OCI-LY7 (cell line): ENCODE measurements at regions not wholly inside any gene's neighbourhood (a gene's known extent, or its start where the extent isn't known, plus 50 kb on each side); places are given as distances from the start of the nearest gene placed in this dataset.
"Not testable (repeated sequence)": the region's sequence is repeated elsewhere in the genome, so short reads cannot be mapped to it uniquely, and the experiment has no call there.

ENCODE experiments used
- BruUV-seq: library from RNA; stranded (reverse); fragments of 400-500 nt; replicated peaks from 2 replicates; lab custom pipeline; 2021; lab: Mats Ljungman, UMichigan
- CTCF ChIA-PET: fragments of 300-600 bp; sonication (Branson Sonifier 250); formaldehyde crosslinking; loops from one replicate; lab custom pipeline; 2022; ENCODE audit warnings: antibody characterized with exemption; ENCODE audit not compliant: unreplicated experiment; lab: Charles Lee
- POLR2A ChIA-PET: fragments of 300-600 bp; sonication (Branson Sonifier 250); formaldehyde crosslinking; loops from one replicate; lab custom pipeline; 2022; ENCODE audit warnings: antibody characterized with exemption; lab: Charles Lee
- DNase-seq: peaks from one replicate; pipeline ENCODE4 v3.0.0-alpha.2; 2015; ENCODE audit warnings: low spot score
- H2AFZ ChIP-seq: fragments of 200-600 bp; sonication (generic), shearing (Covaris generic); 2 replicates; pipeline ENCODE4 v1.6.1; 2014; ENCODE audit warnings: mild to moderate bottlenecking, antibody characterized with exemption, low read length, moderate library complexity
- H3K27ac ChIP-seq: fragments of 200-600 bp; sonication (generic); 2 replicates; pipeline ENCODE4 v1.5.1; 2014; ENCODE audit warnings: mixed run types, low read depth, mild to moderate bottlenecking, moderate library complexity, low read length, inconsistent platforms; ENCODE audit not compliant: poor library complexity, severe bottlenecking
- H3K36me3 ChIP-seq: fragments of 200-600 bp; sonication (generic); 2 replicates; pipeline ENCODE4 v1.6.1; 2014; ENCODE audit warnings: mild to moderate bottlenecking, antibody characterized with exemption, low read length, moderate library complexity, mixed read lengths; ENCODE audit not compliant: insufficient read depth
- H3K4me1 ChIP-seq: fragments of 200-600 bp; sonication (generic); 2 replicates; pipeline ENCODE4 v1.5.1; 2014; ENCODE audit warnings: mild to moderate bottlenecking, low read length; ENCODE audit not compliant: insufficient read depth, poor library complexity, severe bottlenecking
- H3K4me2 ChIP-seq: fragments of 200-600 bp; sonication (generic); 2 replicates; pipeline ENCODE4 v1.6.1; 2014; ENCODE audit warnings: mild to moderate bottlenecking, low read length
- H3K4me3 ChIP-seq: fragments of 200-600 bp; sonication (generic); 2 replicates; pipeline ENCODE4 v1.5.1; 2014; ENCODE audit warnings: mild to moderate bottlenecking, low read depth, low read length; ENCODE audit not compliant: poor library complexity, severe bottlenecking
- H3K79me2 ChIP-seq: fragments of 200-600 bp; sonication (generic); 2 replicates; pipeline ENCODE4 v1.6.1; 2016; ENCODE audit warnings: low read depth, mild to moderate bottlenecking, low read length, moderate library complexity, mixed read lengths; ENCODE audit not compliant: insufficient read depth
- H3K9me2 ChIP-seq: fragments of 200-600 bp; sonication (generic); 2 replicates; pipeline ENCODE4 v1.6.1; 2016; ENCODE audit warnings: mild to moderate bottlenecking, low read length, mixed read lengths; ENCODE audit not compliant: insufficient read depth
- H3K9me3 ChIP-seq: fragments of 200-600 bp; sonication (generic); 2 replicates; pipeline ENCODE4 v1.6.1; 2014; ENCODE audit warnings: mild to moderate bottlenecking, mixed run types, low read length, mixed read lengths
- H4K20me1 ChIP-seq: fragments of 200-600 bp; sonication (generic); 2 replicates; pipeline ENCODE4 v1.6.1; 2014; ENCODE audit warnings: mild to moderate bottlenecking, antibody characterized with exemption, low read length, moderate library complexity, mixed read lengths; ENCODE audit not compliant: insufficient read depth
- CTCF ChIP-seq: fragments of 200-600 bp; sonication (generic); conservative IDR thresholded peaks from 2 replicates; pipeline ENCODE4 v1.5.1; 2014; ENCODE audit warnings: mild to moderate bottlenecking, antibody characterized with exemption, low read length, moderate library complexity, mixed read lengths
- EZH2phosphoT487 ChIP-seq: fragments of 200-600 bp; sonication (generic); IDR thresholded peaks from 2 replicates; pipeline ENCODE4 v1.6.1; 2018; ENCODE audit warnings: low read depth, borderline replicate concordance, mild to moderate bottlenecking, mixed run types, antibody characterized with exemption, low read length, moderate library complexity, mixed read lengths
- intact Hi-C: fragments of 100-400 bp; cut with micrococcal nuclease; formaldehyde crosslinking; loops from one replicate; pipeline ENCODE4 v1.10.0; 2022; ENCODE audit not compliant: unreplicated experiment

DNA sequence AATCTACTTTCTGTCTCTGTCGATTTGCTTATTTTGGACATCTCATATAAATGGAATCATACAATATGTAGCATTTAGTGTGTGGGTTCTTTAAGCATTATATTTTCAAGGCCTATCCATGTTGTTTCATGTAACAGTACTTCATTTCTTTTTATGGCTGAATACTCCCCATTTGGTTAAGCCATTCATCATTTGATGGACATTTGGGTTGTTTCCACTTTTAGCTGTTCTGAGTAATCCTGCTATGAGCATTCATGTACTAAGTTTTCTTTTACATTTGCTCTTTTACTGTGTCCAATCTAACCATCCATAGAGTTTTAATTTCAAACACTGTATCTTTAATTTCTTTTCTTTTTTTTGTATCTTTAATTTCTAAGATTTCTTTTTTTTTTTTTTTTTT is 55.6 kb upstream of the SPTBN2 start:
- Histone ChIP-seq H3K9me3 (no peaks in the 10 kb centered on the region), H4K20me1 (no peaks in the 10 kb centered on the region), H3K27ac (no peak overlapping the region), H3K4me3 (no peak overlapping the region), H3K4me1 (no peaks in the 10 kb centered on the region), H3K36me3 (peaks cover 21% of the 10 kb centered on the region), H3K9me2 (no peaks in the 10 kb centered on the region), H2AFZ (no peak overlapping the region), H3K4me2 (no peak overlapping the region), H3K79me2 (no peaks in the 10 kb centered on the region)
- intact Hi-C loops, result no loop called here
- TF ChIP-seq EZH2phosphoT487, result no peak
- no peak for TF ChIP-seq CTCF
- ChIA-PET POLR2A (interaction anchor here (0.7 kb wide), 1 partner anchor 83 kb away, joined by 4 read pairs; no protein-coding TSS in a partner anchor), CTCF (no interaction called here)
- no peak for DNase-seq
- BruUV-seq, result no TSS peak

DNA sequence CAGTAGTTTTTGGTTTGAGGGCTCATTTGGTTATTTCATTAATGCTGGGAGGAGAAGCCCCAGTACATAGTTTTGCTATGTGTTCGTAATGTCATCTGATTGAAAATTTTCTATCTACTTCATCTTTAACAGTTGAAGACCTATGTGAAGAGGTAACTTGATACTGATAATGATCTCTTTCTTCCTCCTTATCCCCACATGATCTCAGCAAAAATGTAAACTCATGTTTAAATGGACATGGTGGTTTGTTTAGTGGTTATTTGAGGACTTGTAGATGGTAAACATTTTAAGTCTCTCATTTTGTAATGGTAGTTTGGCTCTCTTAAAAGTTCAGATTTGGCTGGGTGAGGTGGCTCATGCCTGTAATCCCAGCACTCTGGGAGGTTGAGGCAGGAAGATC is 53.7 kb upstream of the SPTBN2 start:
- no peaks in the 10 kb centered on the region for H3K79me2 ChIP-seq
- H3K4me3 ChIP-seq, result no peak overlapping the region
- DNase-seq, result no peak
- ChIA-PET CTCF (no interaction called here), POLR2A (no interaction called here)
- no peaks in the 10 kb centered on the region for H3K9me2 ChIP-seq
- peaks cover 23% of the 10 kb centered on the region for H3K36me3 ChIP-seq
- intact Hi-C loops, result no loop called here
- BruUV-seq, result no TSS peak
- TF ChIP-seq CTCF (no peak), EZH2phosphoT487 (no peak)
- no peaks in the 10 kb centered on the region for H3K9me3 ChIP-seq
- no peaks in the 10 kb centered on the region for H3K4me1 ChIP-seq
- H2AFZ ChIP-seq, result no peak overlapping the region
- H3K27ac ChIP-seq, result no peak overlapping the region
- H4K20me1 ChIP-seq, result no peaks in the 10 kb centered on the region
- H3K4me2 ChIP-seq, result no peak overlapping the region

GRCh38 chr11:66779651-66780050 is 50.6 kb upstream of the SPTBN2 start:
- CTCF ChIA-PET, result not testable (repeated sequence)

More at GRCh38 chr11:66779651-66780050, 50.6 kb upstream of the SPTBN2 start:
- DNase-seq, POLR2A ChIA-PET, H3K9me3 ChIP-seq, H3K4me2 ChIP-seq, H3K9me2 ChIP-seq, H3K4me1 ChIP-seq, H3K27ac ChIP-seq, H4K20me1 ChIP-seq, H3K79me2 ChIP-seq, intact Hi-C loops, H3K4me3 ChIP-seq, BruUV-seq, H2AFZ ChIP-seq: not testable (repeated sequence)
- peaks cover 29% of the 10 kb centered on the region for H3K36me3 ChIP-seq
